ENCODE measurements at regions not wholly inside any gene's neighbourhood (a gene's known extent, or its start where the extent isn't known, plus 50 kb on each side); places are given as distances from the start of the nearest gene placed in this dataset.
"Not testable (repeated sequence)": the region's sequence is repeated elsewhere in the genome, so short reads cannot be mapped to it uniquely, and the experiment has no call there.

GRCh38 chr5:41995193-41995592, 70.1 kb downstream of the FBXO4 start:
- DNase-seq (ENCODE audit: low read depth): no peak

GRCh38 chr5:42001673-42002072, 76.6 kb downstream of the FBXO4 start:
- DNase-seq (ENCODE audit: low read depth): no peak

GRCh38 chr5:42003852-42004251, 78.8 kb downstream of the FBXO4 start:
- not testable (repeated sequence) for DNase-seq (ENCODE audit: low read depth)

- no peak for DNase-seq (ENCODE audit: low read depth)
These were observed 80.6 kb downstream of the FBXO4 start for GRCh38 chr5:42005561-42006153.

GRCh38 chr5:42013561-42013960, 88.5 kb downstream of the FBXO4 start:
- no peak for DNase-seq (ENCODE audit: low read depth)

GRCh38 chr5:42015254-42015653, 90.2 kb downstream of the FBXO4 start:
- DNase-seq (ENCODE audit: low read depth): no peak

GRCh38 chr5:42015681-42016080, 90.6 kb downstream of the FBXO4 start:
- no peak for DNase-seq (ENCODE audit: low read depth)

GRCh38 chr5:42020788-42021530, 95.9 kb downstream of the FBXO4 start:
- DNase-seq (ENCODE audit: low read depth): peak; percentile 8

GRCh38 chr5:42021923-42022322, 96.8 kb downstream of the FBXO4 start:
- DNase-seq (ENCODE audit: low read depth): no peak

GRCh38 chr5:42022383-42022972, 97.4 kb downstream of the FBXO4 start:
- DNase-seq (ENCODE audit: low read depth): no peak

- DNase-seq (ENCODE audit: low read depth): no peak
These were observed 101.4 kb downstream of the FBXO4 start for GRCh38 chr5:42026446-42026845.

GRCh38 chr5:42032137-42032536, 107.1 kb downstream of the FBXO4 start:
- no peak for DNase-seq (ENCODE audit: low read depth)

- DNase-seq (ENCODE audit: low read depth): no peak
These were observed 110.4 kb downstream of the FBXO4 start for GRCh38 chr5:42035526-42035925.

- DNase-seq (ENCODE audit: low read depth): no peak
These were observed 111.3 kb downstream of the FBXO4 start for GRCh38 chr5:42036379-42036778.

GRCh38 chr5:42037379-42037932, 112.4 kb downstream of the FBXO4 start:
- DNase-seq (ENCODE audit: low read depth): no peak

GRCh38 chr5:42043400-42043799, 118.3 kb downstream of the FBXO4 start:
- DNase-seq (ENCODE audit: low read depth): no peak

GRCh38 chr5:42057254-42057690, 132.2 kb downstream of the FBXO4 start:
- no peak for DNase-seq (ENCODE audit: low read depth)

- no peak for DNase-seq (ENCODE audit: low read depth)
These were observed 134.2 kb downstream of the FBXO4 start for GRCh38 chr5:42059291-42059690.

- DNase-seq (ENCODE audit: low read depth): no peak
These were observed 134.8 kb downstream of the FBXO4 start for GRCh38 chr5:42059778-42060464.

- DNase-seq (ENCODE audit: low read depth): no peak
These were observed 136.0 kb downstream of the FBXO4 start for GRCh38 chr5:42061121-42061520.

- DNase-seq (ENCODE audit: low read depth): no peak
These were observed 139.7 kb downstream of the FBXO4 start for GRCh38 chr5:42064821-42065220.

- no peak for DNase-seq (ENCODE audit: low read depth)
These were observed 141.1 kb downstream of the FBXO4 start for GRCh38 chr5:42066131-42066530.

GRCh38 chr5:42074353-42074752, 149.3 kb downstream of the FBXO4 start:
- DNase-seq (ENCODE audit: low read depth): no peak

Measured in HS-27A (cell line).